ENCODE measurements at regions not wholly inside any gene's neighbourhood (a gene's known extent, or its start where the extent isn't known, plus 50 kb on each side); places are given as distances from the start of the nearest gene placed in this dataset.

- TF ChIP-seq CTCF (conservative IDR thresholded peaks at IDR 0.05), result no peak
- TF ChIP-seq EZH2 (IDR thresholded peaks at IDR 0.05; ENCODE audit: low read depth), result no peak
Measured at GRCh38 chr13:109545931-109546330, 240.5 kb downstream of the IRS2 start.
